SK-N-SH (cell line): ENCODE measurements at regions not wholly inside any gene's neighbourhood (a gene's known extent, or its start where the extent isn't known, plus 50 kb on each side); places are given as distances from the start of the nearest gene placed in this dataset.

ENCODE experiments used
- CTCF ChIA-PET: fragments of 300-600, 350-600 bp; formaldehyde crosslinking; extraction: SDS; loops from one replicate; lab custom pipeline; 2021; lab: Yijun Ruan, JAX
- POLR2A ChIA-PET: fragments of 350-600 bp; sonication (Branson Sonifier 250); formaldehyde crosslinking; extraction: SDS; loops from one replicate; lab custom pipeline; 2020; ENCODE audit warnings: antibody characterized with exemption, inconsistent platforms; lab: Yijun Ruan, JAX
- DNase-seq: peaks from one replicate; pipeline ENCODE4 v3.0.0; 2012
- H2AFZ ChIP-seq: fragments of 200-600 bp; sonication (generic); 2 replicates; pipeline ENCODE4 v1.8.1; 2016; ENCODE audit warnings: antibody characterized with exemption, mild to moderate bottlenecking, low read depth
- H3F3A ChIP-seq: fragments of 200-600 bp; sonication (generic); replicated peaks from 2 replicates; pipeline ENCODE3; 2016; ENCODE audit warnings: antibody characterized with exemption, mild to moderate bottlenecking; ENCODE audit not compliant: insufficient read depth
- H3K27ac ChIP-seq, 2 experiments: fragments of 200-500 bp in 1 of 2; fragments of 200-600 bp in 1 of 2; sonication (Bioruptor generic) in 1 of 2; sonication (generic), shearing (Covaris generic) in 1 of 2; 2 replicates each; pipeline versions ENCODE4 v1.5.1 to v1.6.1; 2014 to 2016; ENCODE audit warnings: low read depth in 2 of 2, inconsistent platforms in 1 of 2, low read length in 1 of 2, mild to moderate bottlenecking in 1 of 2, mixed read lengths in 1 of 2
- H3K27me3 ChIP-seq: fragments of 200-600 bp; sonication (generic), shearing (Covaris generic); 2 replicates; pipeline ENCODE4 v1.6.1; 2016; ENCODE audit warnings: mixed run types; ENCODE audit not compliant: insufficient read depth
- H3K36me3 ChIP-seq, 2 experiments: fragments of 200-500 bp in 1 of 2; fragments of 200-600 bp in 1 of 2; sonication (Bioruptor generic) in 1 of 2; sonication (generic) in 1 of 2; replicated peaks in 1 of 2; 2 replicates each; pipeline versions ENCODE3 to v1.5.1; 2014 to 2016; ENCODE audit warnings: low read length in 1 of 2, mild to moderate bottlenecking in 1 of 2; ENCODE audit not compliant: insufficient read depth in 2 of 2, control insufficient read depth in 1 of 2
- H3K4me1 ChIP-seq, 2 experiments: fragments of 200-500 bp in 1 of 2; fragments of 200-600 bp in 1 of 2; sonication (Bioruptor generic) in 1 of 2; sonication (generic), shearing (Covaris generic) in 1 of 2; 2 replicates each; pipeline versions ENCODE4 v1.5.1 to v1.6.1; 2014 to 2016; ENCODE audit warnings: low read depth in 1 of 2, low read length in 1 of 2, mixed run types in 1 of 2; ENCODE audit not compliant: insufficient read depth in 2 of 2, control insufficient read depth in 1 of 2
- H3K4me2 ChIP-seq: fragments of 200-600 bp; sonication (generic), shearing (Covaris generic); 2 replicates; pipeline ENCODE4 v1.6.1; 2017; ENCODE audit warnings: mixed run types
- H3K4me3 ChIP-seq, 2 experiments: fragments of 200-500 bp in 1 of 2; fragments of 200-600 bp in 1 of 2; sonication (Bioruptor generic) in 1 of 2; sonication (generic), shearing (Covaris generic) in 1 of 2; 2 replicates each; pipeline versions ENCODE4 v1.5.1 to v1.8.1; 2014 to 2016; ENCODE audit warnings: low read depth in 2 of 2, inconsistent platforms in 1 of 2, low read length in 1 of 2, mild to moderate bottlenecking in 1 of 2, mixed read lengths in 1 of 2, moderate library complexity in 1 of 2
- H3K79me2 ChIP-seq: fragments of 200-600 bp; sonication (generic); 2 replicates; pipeline ENCODE4 v1.8.1; 2017; ENCODE audit warnings: mild to moderate bottlenecking; ENCODE audit not compliant: insufficient read depth
- H3K9ac ChIP-seq: fragments of 200-600 bp; sonication (generic); 2 replicates; pipeline ENCODE4 v1.6.1; 2017; ENCODE audit warnings: mixed run types
- H3K9me2 ChIP-seq: fragments of 200-600 bp; sonication (generic); 2 replicates; pipeline ENCODE4 v1.6.1; 2017; ENCODE audit warnings: mixed run types
- H3K9me3 ChIP-seq: fragments of 200-600 bp; sonication (generic); 2 replicates; pipeline ENCODE4 v1.6.1; 2017; ENCODE audit warnings: mixed run types, mild to moderate bottlenecking, moderate library complexity
- H4K20me1 ChIP-seq: fragments of 200-600 bp; sonication (generic); 2 replicates; pipeline ENCODE4 v1.6.1; 2017; ENCODE audit warnings: mild to moderate bottlenecking, mixed run types; ENCODE audit not compliant: insufficient read depth
- CHD2 ChIP-seq: fragments of 150-350 bp; IDR thresholded peaks from 2 replicates; pipeline ENCODE4 v1.6.1; 2018; ENCODE audit warnings: low read length; ENCODE audit not compliant: partially characterized antibody
- FOXJ3 ChIP-seq: sonication (generic); formaldehyde crosslinking; IDR thresholded peaks from 2 replicates; pipeline ENCODE4 v1.5.1; 2020; ENCODE audit warnings: mild to moderate bottlenecking, missing genetic modification reagents
- GATA2 ChIP-seq: sonication (generic); formaldehyde crosslinking; IDR thresholded peaks from 2 replicates; pipeline ENCODE4 v1.5.0; 2020; ENCODE audit warnings: mild to moderate bottlenecking, missing genetic modification reagents
- MEF2A ChIP-seq: IDR thresholded peaks from 2 replicates; pipeline ENCODE4 v1.4.0; 2012; ENCODE audit warnings: low read depth, borderline replicate concordance
- NFIC ChIP-seq: IDR thresholded peaks from 2 replicates; pipeline ENCODE4 v1.4.0; 2012; ENCODE audit warnings: borderline replicate concordance
- PBX3 ChIP-seq: IDR thresholded peaks from 2 replicates; pipeline ENCODE4; 2012
- POLR2AphosphoS5 ChIP-seq: IDR thresholded peaks from 2 replicates; pipeline ENCODE4 v1.6.1; 2012; ENCODE audit warnings: low read depth, low read length
- RCOR1 ChIP-seq: fragments of 150-350 bp; IDR thresholded peaks from 2 replicates; pipeline ENCODE4 v1.6.1; 2017; ENCODE audit warnings: antibody characterized with exemption, low read length
- TAF1 ChIP-seq: IDR thresholded peaks from 2 replicates; pipeline ENCODE4 v1.6.1; 2012; ENCODE audit warnings: low read depth, mild to moderate bottlenecking, low read length, moderate library complexity, borderline replicate concordance
- TCF12 ChIP-seq: IDR thresholded peaks from 2 replicates; pipeline ENCODE4 v1.4.0; 2012
- YY1 ChIP-seq: IDR thresholded peaks from 2 replicates; pipeline ENCODE4 v1.4.0; 2012; ENCODE audit warnings: low read depth, mild to moderate bottlenecking
- WGBS: methylation state at CpG from one replicate; pipeline ENCODE4 v1.1.6; 2017; ENCODE audit warnings: low lambda C conversion rate; 5-methylcytosine and 5-hydroxymethylcytosine counted together
- TF ChIP-seq, protein P1 (sequence below): fragments of 150-350 bp; IDR thresholded peaks from 2 replicates; pipeline ENCODE4 v1.6.1; 2016; ENCODE audit warnings: mild to moderate bottlenecking, low read depth, low read length

GRCh38 chr1:59163268-59164092 lies 133.4 kb upstream of the FGGY start:
- peak overlapping the region in 1 of 2 experiments; percentile 70; a peak in 2 of 4 replicates for H3K27ac ChIP-seq
- no peaks in the 10 kb centered on the region for H3K9me3 ChIP-seq
- H2AFZ ChIP-seq = 0 out of 2 replicates have a peak overlapping the region, but pooled peaks have one; percentile 44
- no peaks in the 10 kb centered on the region for H3K79me2 ChIP-seq
- POLR2A ChIA-PET = no interaction called here
- H3F3A ChIP-seq = peaks cover 10% of the 10 kb centered on the region
- no peak for TF ChIP-seq RCOR1
- TF ChIP-seq NFIC = peak; percentile 33; the same call in 1 of the 2 replicates
- peak; percentile 48 for TF ChIP-seq TCF12
- no peak for TF ChIP-seq YY1
- TF ChIP-seq PBX3 = peak; percentile 60
- H3K27me3 ChIP-seq = no peaks in the 10 kb centered on the region
- no peak overlapping the region for H3K4me3 ChIP-seq
- H3K9ac ChIP-seq = peak overlapping the region; percentile 21; the same call in 1 of the 2 replicates
- H4K20me1 ChIP-seq = no peaks in the 10 kb centered on the region
- no peak for DNase-seq
- H3K36me3 ChIP-seq = no peaks in the 10 kb centered on the region
- CTCF ChIA-PET = no interaction called here
- peaks cover 0 to 3% of the 10 kb centered on the region in 2 experiments; a peak in 1 of 4 replicates for H3K4me1 ChIP-seq
- 44% methylated on average over 6 of the region's 6 CpGs for WGBS
- no peaks in the 10 kb centered on the region for H3K9me2 ChIP-seq
- H3K4me2 ChIP-seq = peak overlapping the region; percentile 2

- Histone ChIP-seq H3K4me2 (no peak overlapping the region), H3K4me1 (peaks cover 0 to 3% of the 10 kb centered on the region in 2 experiments; a peak in 1 of 4 replicates), H4K20me1 (no peaks in the 10 kb centered on the region), H3K9me2 (no peaks in the 10 kb centered on the region), H3F3A (peaks cover 10% of the 10 kb centered on the region), H3K27ac (peak overlapping the region in 1 of 2 experiments; percentile 70; a peak in 2 of 4 replicates), H3K36me3 (no peaks in the 10 kb centered on the region), H3K9me3 (no peaks in the 10 kb centered on the region), H3K27me3 (no peaks in the 10 kb centered on the region), H3K4me3 (no peak overlapping the region), H3K79me2 (no peaks in the 10 kb centered on the region), H3K9ac (no peak overlapping the region), H2AFZ (no peak overlapping the region)
- TF ChIP-seq RCOR1 = no peak
- TF ChIP-seq TAF1 = no peak
- no peak for TF ChIP-seq MEF2A
- no peak for DNase-seq
- 96% methylated on average over 2 of the region's 3 CpGs for WGBS
- CTCF ChIA-PET = no interaction called here
- POLR2A ChIA-PET = no interaction called here
Observed at GRCh38 chr1:59164371-59164770, 132.5 kb upstream of the FGGY start.

DNA sequence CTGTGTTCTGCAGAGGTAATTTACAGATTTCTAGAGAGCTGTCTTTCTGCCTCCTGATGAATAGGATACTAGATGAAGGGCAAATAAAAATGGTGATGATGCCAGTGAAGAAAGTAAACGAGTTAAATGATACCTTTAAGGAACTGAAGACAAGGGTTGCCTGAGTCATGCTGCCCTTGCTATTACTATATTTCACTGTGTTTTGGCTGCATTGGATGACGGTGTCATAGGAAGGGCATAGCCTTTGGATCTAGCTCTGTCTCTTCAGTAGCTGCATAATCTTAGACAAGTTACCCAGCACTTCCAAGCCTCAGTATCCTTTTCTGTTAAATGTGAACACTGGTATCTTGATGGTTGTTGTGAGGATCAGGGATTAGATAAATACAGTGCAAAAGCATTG lies 131.5 kb upstream of the FGGY start:
- no peaks in the 10 kb centered on the region for H3K9me3 ChIP-seq
- no peak overlapping the region for H3K27ac ChIP-seq
- CTCF ChIA-PET = no interaction called here
- no peaks in the 10 kb centered on the region for H3K27me3 ChIP-seq
- peaks cover 0 to 3% of the 10 kb centered on the region in 2 experiments; a peak in 1 of 4 replicates for H3K4me1 ChIP-seq
- H3F3A ChIP-seq = peaks cover 10% of the 10 kb centered on the region
- H3K9me2 ChIP-seq = no peaks in the 10 kb centered on the region
- no peaks in the 10 kb centered on the region for H4K20me1 ChIP-seq
- POLR2A ChIA-PET = no interaction called here
- H3K4me3 ChIP-seq = no peak overlapping the region
- H3K4me2 ChIP-seq = no peak overlapping the region
- H3K36me3 ChIP-seq = no peaks in the 10 kb centered on the region
- TF ChIP-seq GATA2 (CRISPR knock-in tag) (no peak), CHD2 (no peak), RCOR1 (no peak), POLR2AphosphoS5 (no peak), FOXJ3 (CRISPR knock-in tag) (no peak)
- TF ChIP-seq, protein P1, sequence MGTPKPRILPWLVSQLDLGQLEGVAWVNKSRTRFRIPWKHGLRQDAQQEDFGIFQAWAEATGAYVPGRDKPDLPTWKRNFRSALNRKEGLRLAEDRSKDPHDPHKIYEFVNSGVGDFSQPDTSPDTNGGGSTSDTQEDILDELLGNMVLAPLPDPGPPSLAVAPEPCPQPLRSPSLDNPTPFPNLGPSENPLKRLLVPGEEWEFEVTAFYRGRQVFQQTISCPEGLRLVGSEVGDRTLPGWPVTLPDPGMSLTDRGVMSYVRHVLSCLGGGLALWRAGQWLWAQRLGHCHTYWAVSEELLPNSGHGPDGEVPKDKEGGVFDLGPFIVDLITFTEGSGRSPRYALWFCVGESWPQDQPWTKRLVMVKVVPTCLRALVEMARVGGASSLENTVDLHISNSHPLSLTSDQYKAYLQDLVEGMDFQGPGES = no peak
- 28% methylated on average over 2 of the region's 2 CpGs for WGBS
- H3K9ac ChIP-seq = no peak overlapping the region
- H2AFZ ChIP-seq = no peak overlapping the region
- H3K79me2 ChIP-seq = no peaks in the 10 kb centered on the region
- DNase-seq = no peak
